Vagina (tissue), 2 donors: ENCODE measurements at regions not wholly inside any gene's neighbourhood (a gene's known extent, or its start where the extent isn't known, plus 50 kb on each side); places are given as distances from the start of the nearest gene placed in this dataset.

ENCODE experiments used
- DNase-seq, 2 donors: peaks; one replicate each; pipeline ENCODE4 v3.0.0-alpha.2; 2017; ENCODE audit errors: extremely low spot score in 2 of 2
- H3K27ac ChIP-seq: fragments of 200-600 bp; sonication (generic); one replicate; pipeline ENCODE4 v1.5.1; 2019
- H3K27me3 ChIP-seq: fragments of 200-600 bp; sonication (generic); one replicate; pipeline ENCODE4 v1.5.1; 2019
- H3K36me3 ChIP-seq, 2 donors: fragments of 200-600 bp; sonication (generic); one replicate each; pipeline ENCODE4 v1.5.1; 2017 to 2019
- H3K4me1 ChIP-seq: fragments of 200-600 bp; sonication (generic); one replicate; pipeline ENCODE4 v1.5.1; 2019
- H3K4me3 ChIP-seq, 2 donors: fragments of 200-600 bp; sonication (generic); 1 replicate in 1 of 2; 2 replicates in 1 of 2; pipeline ENCODE4 v1.5.1; 2016 to 2019
- H3K9me3 ChIP-seq: fragments of 200-600 bp; sonication (generic); one replicate; pipeline ENCODE4 v1.5.1; 2019
- POLR2A ChIP-seq, 2 donors: fragments of 450-650 bp; IDR thresholded peaks; one replicate each; pipeline ENCODE4 v1.6.1; 2017; ENCODE audit warnings: antibody characterized with exemption in 2 of 2, mild to moderate bottlenecking in 2 of 2, moderate library complexity in 2 of 2
- POLR2AphosphoS5 ChIP-seq, 2 donors: sonication (generic); formaldehyde crosslinking; IDR thresholded peaks; one replicate each; pipeline ENCODE4 v1.9.0; 2017; ENCODE audit warnings: antibody characterized with exemption in 2 of 2, mild to moderate bottlenecking in 2 of 2, low read depth in 1 of 2; ENCODE audit not compliant: insufficient read depth in 1 of 2
- intact Hi-C: fragments of 100-400 bp; cut with DNase I; formaldehyde crosslinking; loops from one replicate; pipeline ENCODE4 v1.15.1; 2023
- TF ChIP-seq, protein P1 (sequence below), 3 experiments: fragments of 450-650 bp in 2 of 3; fragments of 200-600 bp in 1 of 3; sonication (generic) in 1 of 3; IDR thresholded peaks; one replicate each; pipeline ENCODE4 v1.5.1; 2017 to 2019; ENCODE audit warnings: antibody characterized with exemption in 3 of 3, mild to moderate bottlenecking in 2 of 3, moderate library complexity in 2 of 3

DNA sequence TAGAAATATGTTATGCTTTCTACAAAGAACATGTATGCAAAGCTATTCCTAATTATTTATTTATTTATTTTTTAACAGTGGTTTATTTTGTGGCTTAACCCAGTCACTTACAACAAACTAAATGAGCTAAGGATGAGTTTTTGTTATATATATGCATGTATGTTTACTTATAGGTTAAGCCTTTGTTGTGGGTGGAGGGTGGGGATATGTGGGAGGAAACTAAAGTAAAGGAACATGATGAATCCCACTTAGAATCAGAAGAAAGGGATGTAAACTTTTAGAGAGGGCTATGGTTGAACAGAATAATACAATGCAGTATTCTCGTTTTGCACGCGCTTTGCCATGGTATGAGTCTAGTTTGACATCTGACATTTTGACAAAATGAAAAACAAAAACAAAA is 321.0 kb upstream of the RUNX1 start:
- Histone ChIP-seq H3K9me3 (no peaks in the 10 kb centered on the region), H3K4me3 (no peak overlapping the region), H3K4me1 (peaks cover 12% of the 10 kb centered on the region), H3K36me3 (no peaks in the 10 kb centered on the region), H3K27me3 (no peaks in the 10 kb centered on the region), H3K27ac (no peak overlapping the region)
- TF ChIP-seq POLR2AphosphoS5 (IDR thresholded peaks at IDR 0.05; ENCODE audit: insufficient read depth in 1 of 2, low read depth in 1 of 2), result no peak
- TF ChIP-seq POLR2A (IDR thresholded peaks at IDR 0.05), result no peak
- TF ChIP-seq, protein P1, sequence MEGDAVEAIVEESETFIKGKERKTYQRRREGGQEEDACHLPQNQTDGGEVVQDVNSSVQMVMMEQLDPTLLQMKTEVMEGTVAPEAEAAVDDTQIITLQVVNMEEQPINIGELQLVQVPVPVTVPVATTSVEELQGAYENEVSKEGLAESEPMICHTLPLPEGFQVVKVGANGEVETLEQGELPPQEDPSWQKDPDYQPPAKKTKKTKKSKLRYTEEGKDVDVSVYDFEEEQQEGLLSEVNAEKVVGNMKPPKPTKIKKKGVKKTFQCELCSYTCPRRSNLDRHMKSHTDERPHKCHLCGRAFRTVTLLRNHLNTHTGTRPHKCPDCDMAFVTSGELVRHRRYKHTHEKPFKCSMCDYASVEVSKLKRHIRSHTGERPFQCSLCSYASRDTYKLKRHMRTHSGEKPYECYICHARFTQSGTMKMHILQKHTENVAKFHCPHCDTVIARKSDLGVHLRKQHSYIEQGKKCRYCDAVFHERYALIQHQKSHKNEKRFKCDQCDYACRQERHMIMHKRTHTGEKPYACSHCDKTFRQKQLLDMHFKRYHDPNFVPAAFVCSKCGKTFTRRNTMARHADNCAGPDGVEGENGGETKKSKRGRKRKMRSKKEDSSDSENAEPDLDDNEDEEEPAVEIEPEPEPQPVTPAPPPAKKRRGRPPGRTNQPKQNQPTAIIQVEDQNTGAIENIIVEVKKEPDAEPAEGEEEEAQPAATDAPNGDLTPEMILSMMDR (IDR thresholded peaks at IDR 0.05), result no peak
- DNase-seq, result no peak
- intact Hi-C loops, result no loop called here

DNA sequence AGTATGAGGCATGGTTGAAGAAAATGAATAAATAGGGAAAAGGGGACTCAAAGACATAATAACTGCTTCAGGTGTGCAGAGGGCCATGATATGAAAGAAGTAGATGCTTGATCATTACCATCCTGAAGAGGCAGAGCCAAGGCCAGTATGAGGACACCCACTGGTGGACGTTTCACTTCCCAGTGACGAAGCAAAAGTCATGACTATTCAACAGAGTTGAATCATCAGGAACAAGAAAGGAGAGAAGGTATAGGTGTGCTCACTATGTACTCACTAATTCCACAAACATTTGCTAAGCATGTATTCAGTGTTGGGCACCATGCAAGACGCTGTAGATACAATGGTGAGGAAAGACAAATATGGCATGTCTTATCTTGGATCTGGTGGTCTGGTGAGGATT is 319.2 kb upstream of the RUNX1 start:
- Histone ChIP-seq H3K9me3 (no peaks in the 10 kb centered on the region), H3K36me3 (no peaks in the 10 kb centered on the region), H3K4me3 (no peak overlapping the region), H3K27me3 (no peaks in the 10 kb centered on the region), H3K4me1 (peaks cover 12% of the 10 kb centered on the region), H3K27ac (no peak overlapping the region)
- intact Hi-C loops, result no loop called here
- no peak for DNase-seq
- TF ChIP-seq POLR2AphosphoS5 (IDR thresholded peaks at IDR 0.05; ENCODE audit: insufficient read depth in 1 of 2, low read depth in 1 of 2) (no peak), POLR2A (IDR thresholded peaks at IDR 0.05) (no peak)
- TF ChIP-seq, protein P1 (IDR thresholded peaks at IDR 0.05), result no peak

DNA sequence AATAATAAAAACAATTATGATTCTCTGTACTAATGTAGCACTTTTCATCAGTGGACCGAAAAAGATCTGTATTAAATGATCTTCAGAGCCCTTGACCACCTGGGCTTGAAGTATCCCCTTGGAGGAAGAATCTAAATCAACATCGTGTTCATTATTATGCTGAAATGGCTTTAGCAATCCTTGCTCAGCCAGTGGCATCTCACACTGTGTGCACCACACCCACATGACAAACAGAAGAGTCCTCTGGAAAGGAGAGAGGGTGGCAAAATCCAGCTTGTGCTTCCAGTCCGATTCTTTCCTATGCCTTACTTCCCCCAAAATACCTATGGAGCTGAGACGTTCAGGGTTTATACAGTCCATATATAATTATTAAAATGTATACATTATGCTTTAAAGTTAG is 318.5 kb upstream of the RUNX1 start:
- H3K4me3 ChIP-seq, result no peak overlapping the region
- TF ChIP-seq, protein P1 (IDR thresholded peaks at IDR 0.05), result no peak
- TF ChIP-seq POLR2A (IDR thresholded peaks at IDR 0.05), result no peak
- TF ChIP-seq POLR2AphosphoS5 (IDR thresholded peaks at IDR 0.05; ENCODE audit: insufficient read depth in 1 of 2, low read depth in 1 of 2), result no peak
- H3K9me3 ChIP-seq, result no peaks in the 10 kb centered on the region
- no peaks in the 10 kb centered on the region for H3K36me3 ChIP-seq
- intact Hi-C loops, result no loop called here
- H3K4me1 ChIP-seq, result peaks cover 12% of the 10 kb centered on the region
- no peak for DNase-seq
- H3K27me3 ChIP-seq, result no peaks in the 10 kb centered on the region
- H3K27ac ChIP-seq, result no peak overlapping the region

DNA sequence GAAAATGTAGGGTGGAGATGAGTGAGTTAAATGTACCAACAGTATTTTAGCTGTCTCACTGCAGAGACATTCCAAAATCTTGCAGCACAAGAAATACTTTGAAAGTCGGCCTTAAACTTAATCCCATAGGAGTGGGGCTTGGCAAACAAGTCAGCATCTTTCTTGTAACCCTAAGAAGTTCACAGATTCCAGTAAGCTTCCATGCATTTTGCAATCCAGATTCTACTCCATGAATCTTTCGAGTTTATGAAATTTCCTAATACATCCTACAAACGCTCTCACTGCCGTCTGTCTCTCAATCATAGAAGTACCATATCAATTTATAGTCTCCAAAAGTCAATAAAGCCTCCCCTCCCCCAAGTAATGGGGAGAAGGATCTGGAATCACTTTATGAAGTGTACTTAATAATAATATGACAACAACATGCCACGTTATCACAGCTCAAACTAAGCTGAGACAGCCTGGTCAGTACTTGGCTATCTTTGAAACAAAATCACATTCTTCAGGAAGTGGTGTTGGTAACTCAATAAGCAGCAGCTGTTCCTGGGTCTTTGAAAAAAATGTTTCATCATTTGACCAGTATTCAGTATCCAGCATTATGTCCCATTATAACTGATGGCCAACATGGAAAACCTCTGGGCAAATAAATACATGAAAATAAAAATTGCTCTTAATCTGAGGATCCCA is 317.4 kb upstream of the RUNX1 start:
- Histone ChIP-seq H3K4me3 (no peak overlapping the region), H3K36me3 (no peaks in the 10 kb centered on the region), H3K9me3 (no peaks in the 10 kb centered on the region), H3K27me3 (no peaks in the 10 kb centered on the region), H3K27ac (no peak overlapping the region), H3K4me1 (peaks cover 12% of the 10 kb centered on the region)
- no peak for DNase-seq
- intact Hi-C loops, result no loop called here
- TF ChIP-seq POLR2AphosphoS5 (IDR thresholded peaks at IDR 0.05; ENCODE audit: insufficient read depth in 1 of 2, low read depth in 1 of 2) (no peak), POLR2A (IDR thresholded peaks at IDR 0.05) (no peak)
- TF ChIP-seq, protein P1 (IDR thresholded peaks at IDR 0.05), result no peak

DNA sequence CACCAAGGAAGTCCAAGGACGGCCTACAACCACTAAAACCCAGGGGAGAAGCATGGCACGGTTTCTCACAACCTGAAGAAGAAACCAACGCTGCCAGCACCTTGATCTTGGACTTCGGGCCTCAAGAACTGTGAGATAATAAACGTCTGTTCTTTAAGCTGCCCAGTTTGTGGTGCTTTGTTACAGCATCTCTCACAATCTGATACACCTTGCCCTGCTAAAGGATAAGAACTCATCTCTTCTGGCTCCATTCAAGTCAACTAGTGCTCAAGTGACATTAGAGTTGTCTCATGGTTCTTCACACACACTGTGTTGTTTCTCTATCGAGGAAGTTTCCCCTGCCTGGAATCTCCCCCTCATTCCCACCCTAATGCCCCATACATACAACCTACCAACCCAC is 314.4 kb upstream of the RUNX1 start:
- H3K27me3 ChIP-seq, result no peaks in the 10 kb centered on the region
- no peaks in the 10 kb centered on the region for H3K9me3 ChIP-seq
- intact Hi-C loops, result no loop called here
- H3K27ac ChIP-seq, result no peak overlapping the region
- TF ChIP-seq, protein P1 (IDR thresholded peaks at IDR 0.05), result no peak
- TF ChIP-seq POLR2AphosphoS5 (IDR thresholded peaks at IDR 0.05; ENCODE audit: insufficient read depth in 1 of 2, low read depth in 1 of 2), result no peak
- TF ChIP-seq POLR2A (IDR thresholded peaks at IDR 0.05), result no peak
- no peaks in the 10 kb centered on the region for H3K36me3 ChIP-seq
- H3K4me1 ChIP-seq, result peaks cover 12% of the 10 kb centered on the region
- no peak overlapping the region for H3K4me3 ChIP-seq
- no peak for DNase-seq
